ENCODE measurements at regions not wholly inside any gene's neighbourhood (a gene's known extent, or its start where the extent isn't known, plus 50 kb on each side); places are given as distances from the start of the nearest gene placed in this dataset.

DNA sequence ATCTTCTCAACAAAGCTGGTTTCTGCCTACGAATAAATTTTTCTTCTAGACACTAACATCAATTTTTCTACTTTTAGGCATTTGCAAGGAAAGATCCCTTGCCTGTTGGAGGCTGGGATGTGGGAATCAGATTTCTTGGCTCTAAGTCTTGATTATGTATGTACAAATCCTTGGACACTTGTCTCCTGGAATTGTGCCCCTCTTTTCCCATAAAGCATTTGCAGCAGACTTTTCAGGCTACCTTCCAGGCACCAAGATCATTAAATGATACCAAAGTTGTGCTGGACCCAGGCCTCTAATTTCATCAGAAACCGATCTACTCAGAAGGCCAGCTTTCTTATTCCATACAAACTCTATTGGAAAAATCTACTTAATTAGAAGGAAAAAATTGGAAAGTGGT lies 339.5 kb upstream of the DIPK2B start:
- H3K4me3 ChIP-seq (ENCODE audit: control insufficient read depth, low read depth, low read length) = no peak overlapping the region
- TF ChIP-seq, protein P1, sequence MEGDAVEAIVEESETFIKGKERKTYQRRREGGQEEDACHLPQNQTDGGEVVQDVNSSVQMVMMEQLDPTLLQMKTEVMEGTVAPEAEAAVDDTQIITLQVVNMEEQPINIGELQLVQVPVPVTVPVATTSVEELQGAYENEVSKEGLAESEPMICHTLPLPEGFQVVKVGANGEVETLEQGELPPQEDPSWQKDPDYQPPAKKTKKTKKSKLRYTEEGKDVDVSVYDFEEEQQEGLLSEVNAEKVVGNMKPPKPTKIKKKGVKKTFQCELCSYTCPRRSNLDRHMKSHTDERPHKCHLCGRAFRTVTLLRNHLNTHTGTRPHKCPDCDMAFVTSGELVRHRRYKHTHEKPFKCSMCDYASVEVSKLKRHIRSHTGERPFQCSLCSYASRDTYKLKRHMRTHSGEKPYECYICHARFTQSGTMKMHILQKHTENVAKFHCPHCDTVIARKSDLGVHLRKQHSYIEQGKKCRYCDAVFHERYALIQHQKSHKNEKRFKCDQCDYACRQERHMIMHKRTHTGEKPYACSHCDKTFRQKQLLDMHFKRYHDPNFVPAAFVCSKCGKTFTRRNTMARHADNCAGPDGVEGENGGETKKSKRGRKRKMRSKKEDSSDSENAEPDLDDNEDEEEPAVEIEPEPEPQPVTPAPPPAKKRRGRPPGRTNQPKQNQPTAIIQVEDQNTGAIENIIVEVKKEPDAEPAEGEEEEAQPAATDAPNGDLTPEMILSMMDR (conservative IDR thresholded peaks at IDR 0.05; ENCODE audit: control insufficient read depth, insufficient read depth, low read depth, low read length) = no peak
- DNase-seq (ENCODE audit: low read depth) = no peak

DNA sequence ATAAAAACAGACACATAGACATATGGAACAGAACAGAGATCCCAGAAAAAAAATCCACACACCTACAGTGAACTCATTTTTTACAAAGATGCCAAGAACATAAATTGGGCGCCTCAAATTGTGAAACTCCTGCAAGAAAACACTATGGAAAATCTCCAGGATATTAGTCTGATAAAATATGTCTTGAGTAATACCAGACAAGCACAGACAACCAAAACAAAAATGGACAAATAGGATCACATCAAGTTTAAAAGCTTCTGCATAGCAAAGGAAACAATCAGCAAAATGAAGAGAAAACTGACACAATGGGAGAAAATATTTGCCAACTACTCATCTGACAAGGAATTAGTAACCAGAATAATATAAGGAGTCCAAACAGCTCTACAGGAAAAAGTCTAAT lies 337.3 kb upstream of the DIPK2B start:
- H3K4me3 ChIP-seq (ENCODE audit: control insufficient read depth, low read depth, low read length) = no peak overlapping the region
- DNase-seq (ENCODE audit: low read depth) = no peak
- TF ChIP-seq, protein P1 (conservative IDR thresholded peaks at IDR 0.05; ENCODE audit: control insufficient read depth, insufficient read depth, low read depth, low read length) = no peak

DNA sequence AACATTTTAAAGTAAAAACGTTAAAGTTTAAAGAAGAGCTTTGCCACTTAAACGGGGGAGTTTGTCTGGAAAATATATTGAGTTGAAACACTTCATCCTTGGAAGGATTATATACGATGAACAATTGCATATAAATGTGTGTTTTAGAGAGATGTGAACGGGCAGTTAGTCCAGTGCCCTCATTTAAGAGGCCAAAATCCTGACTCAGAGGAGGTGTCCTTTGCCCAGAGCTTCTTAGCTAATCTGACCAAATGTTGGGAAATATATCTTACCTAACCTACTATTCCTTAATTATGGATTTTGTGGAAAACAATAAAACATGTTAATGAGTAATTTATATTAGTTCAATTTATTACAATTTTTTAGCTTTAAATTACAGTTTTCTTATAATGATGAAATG lies 327.2 kb upstream of the DIPK2B start:
- TF ChIP-seq, protein P1 (conservative IDR thresholded peaks at IDR 0.05; ENCODE audit: control insufficient read depth, insufficient read depth, low read depth, low read length) = no peak
- peak; percentile 81 for DNase-seq (ENCODE audit: low read depth)
- H3K4me3 ChIP-seq (ENCODE audit: control insufficient read depth, low read depth, low read length) = no peak overlapping the region

DNA sequence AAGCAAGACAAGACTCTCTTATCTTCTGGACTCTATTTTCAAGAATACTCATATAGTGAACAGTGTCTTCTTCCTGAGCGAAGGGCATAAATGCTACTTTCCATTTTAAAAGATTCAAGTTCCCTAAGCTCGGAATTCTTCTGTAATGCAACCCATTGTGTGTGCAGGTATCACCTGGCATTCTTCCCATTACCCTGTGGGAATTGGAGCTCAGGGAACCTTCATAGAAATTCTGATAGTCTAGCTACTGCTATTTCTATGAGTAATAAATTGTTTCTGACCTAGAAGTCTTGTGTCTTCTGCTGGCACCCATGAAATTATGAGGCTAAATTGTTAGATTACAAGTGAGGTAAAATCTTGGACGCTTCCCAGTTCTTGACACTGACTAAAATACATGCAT lies 324.1 kb upstream of the DIPK2B start:
- H3K4me3 ChIP-seq (ENCODE audit: control insufficient read depth, low read depth, low read length) = no peak overlapping the region
- DNase-seq (ENCODE audit: low read depth) = no peak
- TF ChIP-seq, protein P1 (conservative IDR thresholded peaks at IDR 0.05; ENCODE audit: control insufficient read depth, insufficient read depth, low read depth, low read length) = no peak

DNA sequence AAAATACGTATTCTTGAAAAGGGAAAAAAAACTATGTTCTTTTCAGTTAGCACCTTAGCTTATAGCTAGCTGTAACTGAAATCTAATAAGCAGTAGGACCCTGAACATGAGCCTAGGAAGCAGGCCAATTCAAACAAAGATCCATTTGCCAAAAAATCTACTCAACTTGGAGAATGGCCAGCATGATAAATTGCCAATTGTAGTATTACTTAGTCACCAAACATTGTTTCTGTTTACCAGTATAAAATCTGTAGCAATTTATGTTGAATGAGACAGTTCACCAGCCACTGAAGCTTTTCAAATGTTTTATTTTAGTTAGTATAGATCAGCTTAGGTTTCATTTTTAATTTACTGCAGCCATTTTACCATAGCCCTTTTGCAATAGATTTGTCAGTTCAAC lies 323.6 kb upstream of the DIPK2B start:
- no peak overlapping the region for H3K4me3 ChIP-seq (ENCODE audit: control insufficient read depth, low read depth, low read length)
- DNase-seq (ENCODE audit: low read depth) = peak; percentile 93
- TF ChIP-seq, protein P1 (conservative IDR thresholded peaks at IDR 0.05; ENCODE audit: control insufficient read depth, insufficient read depth, low read depth, low read length) = no peak

DNA sequence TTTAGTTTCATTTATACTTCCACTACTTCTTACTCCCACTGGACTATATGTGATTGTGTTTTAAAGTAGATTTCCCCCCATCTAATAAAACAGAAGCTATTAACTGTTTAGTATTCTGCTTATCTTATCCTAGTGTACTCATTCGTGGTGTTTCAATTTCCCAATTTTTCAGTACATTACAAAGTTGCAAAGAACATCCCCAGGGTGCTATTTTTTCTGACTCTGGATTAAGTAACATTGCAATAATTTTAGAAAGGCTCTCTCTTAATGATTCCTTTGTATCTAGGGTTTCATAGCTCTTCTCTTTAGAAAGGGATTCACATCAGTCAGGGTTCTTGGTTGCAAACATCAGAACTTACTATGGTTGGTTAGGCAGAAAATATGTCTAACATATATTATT lies 317.9 kb upstream of the DIPK2B start:
- H3K4me3 ChIP-seq (ENCODE audit: control insufficient read depth, low read depth, low read length) = no peak overlapping the region
- DNase-seq (ENCODE audit: low read depth) = peak; percentile 44
- TF ChIP-seq, protein P1 (conservative IDR thresholded peaks at IDR 0.05; ENCODE audit: control insufficient read depth, insufficient read depth, low read depth, low read length) = no peak
